ENCODE measurements at regions not wholly inside any gene's neighbourhood (a gene's known extent, or its start where the extent isn't known, plus 50 kb on each side); places are given as distances from the start of the nearest gene placed in this dataset.

- TF ChIP-seq CTCF (IDR thresholded peaks at IDR 0.05) (no peak), POLR2A (IDR thresholded peaks at IDR 0.05) (no peak)
Observed at GRCh38 chr5:167503926-167504720, 787.3 kb upstream of the WWC1 start.

All from thyroid gland (tissue), 4 donors.